ENCODE measurements at regions not wholly inside any gene's neighbourhood (a gene's known extent, or its start where the extent isn't known, plus 50 kb on each side); places are given as distances from the start of the nearest gene placed in this dataset.

DNA sequence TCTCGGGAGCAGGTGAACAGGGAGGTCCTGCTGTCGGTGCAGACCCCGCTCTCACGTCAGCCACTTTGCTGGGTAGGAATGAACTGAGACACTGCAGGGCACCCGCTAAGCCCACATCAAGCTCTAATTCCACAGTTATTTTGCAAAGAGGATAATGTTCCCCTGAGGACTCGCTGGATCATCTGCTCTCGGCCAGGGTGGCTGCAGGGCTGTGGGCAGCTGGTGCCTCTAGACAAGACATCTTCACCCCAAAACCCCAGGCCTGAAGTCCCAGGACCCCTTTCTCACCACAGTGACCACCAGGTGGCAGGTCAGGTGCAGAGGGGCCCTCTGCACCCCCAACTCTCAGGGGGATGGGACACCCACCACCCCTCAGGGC, 135.1 kb upstream of the PPP1R26 start:
- Histone ChIP-seq H3K4me2 (ENCODE audit: low read length) (no peak overlapping the region), H3K36me3 (ENCODE audit: insufficient read depth, low read length) (no peaks in the 10 kb centered on the region), H3K9me3 (ENCODE audit: low read length) (no peaks in the 10 kb centered on the region), H2AFZ (ENCODE audit: low read depth, low read length) (no peak overlapping the region), H3K79me2 (replicated peaks; ENCODE audit: insufficient read depth, low read length) (no peaks in the 10 kb centered on the region), H3K9ac (ENCODE audit: low read length) (no peak overlapping the region), H3F3A (ENCODE audit: insufficient read depth, low read length, poor library complexity, severe bottlenecking) (no peaks in the 10 kb centered on the region), H4K20me1 (ENCODE audit: insufficient read depth) (no peaks in the 10 kb centered on the region), H3K27me3 (ENCODE audit: insufficient read depth, low read depth, low read length) (no peaks in the 10 kb centered on the region), H3K9me2 (ENCODE audit: insufficient read depth, low read length) (no peaks in the 10 kb centered on the region), H3K27ac (ENCODE audit: low read length) (no peak overlapping the region), H3K4me3 (ENCODE audit: low read length) (no peak overlapping the region)
- TF ChIP-seq RAD21 (conservative IDR thresholded peaks at IDR 0.05) (no peak), SMC3 (conservative IDR thresholded peaks at IDR 0.05; ENCODE audit: poor library complexity) (no peak), MXI1 (conservative IDR thresholded peaks at IDR 0.05; ENCODE audit: poor library complexity, severe bottlenecking) (no peak), EP300 (conservative IDR thresholded peaks at IDR 0.05; ENCODE audit: poor library complexity, severe bottlenecking) (no peak), EZH2 (IDR thresholded peaks at IDR 0.05; ENCODE audit: borderline replicate concordance, insufficient read depth, low read length, poor library complexity, severe bottlenecking) (no peak), CTCF (IDR thresholded peaks at IDR 0.05; ENCODE audit: poor library complexity, severe bottlenecking) (no peak), REST (IDR thresholded peaks at IDR 0.05; ENCODE audit: borderline replicate concordance) (no peak), TAF1 (IDR thresholded peaks at IDR 0.05; ENCODE audit: low read depth) (no peak), POLR2AphosphoS5 (IDR thresholded peaks at IDR 0.05) (no peak)

GRCh38 chr9:135344915-135345500, 134.6 kb upstream of the PPP1R26 start:
- Histone ChIP-seq H3K4me2 (ENCODE audit: low read length) (no peak overlapping the region), H3K36me3 (ENCODE audit: insufficient read depth, low read length) (no peaks in the 10 kb centered on the region), H3K27me3 (ENCODE audit: insufficient read depth, low read depth, low read length) (no peaks in the 10 kb centered on the region), H3K9me2 (ENCODE audit: insufficient read depth, low read length) (no peaks in the 10 kb centered on the region), H3K79me2 (replicated peaks; ENCODE audit: insufficient read depth, low read length) (no peaks in the 10 kb centered on the region), H3K9me3 (ENCODE audit: low read length) (no peaks in the 10 kb centered on the region), H3K27ac (ENCODE audit: low read length) (no peak overlapping the region), H3K4me3 (ENCODE audit: low read length) (no peak overlapping the region), H4K20me1 (ENCODE audit: insufficient read depth) (no peaks in the 10 kb centered on the region), H2AFZ (ENCODE audit: low read depth, low read length) (no peak overlapping the region), H3F3A (ENCODE audit: insufficient read depth, low read length, poor library complexity, severe bottlenecking) (no peaks in the 10 kb centered on the region), H3K9ac (ENCODE audit: low read length) (no peak overlapping the region)
- TF ChIP-seq EZH2 (IDR thresholded peaks at IDR 0.05; ENCODE audit: borderline replicate concordance, insufficient read depth, low read length, poor library complexity, severe bottlenecking) (no peak), RAD21 (conservative IDR thresholded peaks at IDR 0.05) (no peak), TAF1 (IDR thresholded peaks at IDR 0.05; ENCODE audit: low read depth) (no peak), REST (IDR thresholded peaks at IDR 0.05; ENCODE audit: borderline replicate concordance) (no peak), EP300 (conservative IDR thresholded peaks at IDR 0.05; ENCODE audit: poor library complexity, severe bottlenecking) (no peak), MXI1 (conservative IDR thresholded peaks at IDR 0.05; ENCODE audit: poor library complexity, severe bottlenecking) (no peak), POLR2AphosphoS5 (IDR thresholded peaks at IDR 0.05) (no peak), CTCF (IDR thresholded peaks at IDR 0.05; ENCODE audit: poor library complexity, severe bottlenecking) (no peak), SMC3 (conservative IDR thresholded peaks at IDR 0.05; ENCODE audit: poor library complexity) (no peak)
